HG02610 (cell line): ENCODE measurements at regions not wholly inside any gene's neighbourhood (a gene's known extent, or its start where the extent isn't known, plus 50 kb on each side); places are given as distances from the start of the nearest gene placed in this dataset.

ENCODE experiments used
- ATAC-seq: cut with Tn5 transposase; IDR thresholded peaks from one replicate; pipeline ENCODE4 v1.9.1; 2021; ENCODE audit warnings: mild to moderate bottlenecking, moderate library complexity; ENCODE audit not compliant: unreplicated experiment

- ATAC-seq = no peak
These were observed 210.7 kb upstream of the SALL3 start for GRCh38 chr18:78768656-78769501.

GRCh38 chr18:78769502-78770105 lies 210.0 kb upstream of the SALL3 start:
- ATAC-seq = no peak

- ATAC-seq = no peak
These were observed 209.3 kb upstream of the SALL3 start for GRCh38 chr18:78770139-78770822.

- ATAC-seq = no peak
These were observed 208.8 kb upstream of the SALL3 start for GRCh38 chr18:78770823-78771139.

GRCh38 chr18:78771496-78772359 lies 207.9 kb upstream of the SALL3 start:
- no peak for ATAC-seq

- no peak for ATAC-seq
These were observed 207.0 kb upstream of the SALL3 start for GRCh38 chr18:78772360-78773302.

DNA sequence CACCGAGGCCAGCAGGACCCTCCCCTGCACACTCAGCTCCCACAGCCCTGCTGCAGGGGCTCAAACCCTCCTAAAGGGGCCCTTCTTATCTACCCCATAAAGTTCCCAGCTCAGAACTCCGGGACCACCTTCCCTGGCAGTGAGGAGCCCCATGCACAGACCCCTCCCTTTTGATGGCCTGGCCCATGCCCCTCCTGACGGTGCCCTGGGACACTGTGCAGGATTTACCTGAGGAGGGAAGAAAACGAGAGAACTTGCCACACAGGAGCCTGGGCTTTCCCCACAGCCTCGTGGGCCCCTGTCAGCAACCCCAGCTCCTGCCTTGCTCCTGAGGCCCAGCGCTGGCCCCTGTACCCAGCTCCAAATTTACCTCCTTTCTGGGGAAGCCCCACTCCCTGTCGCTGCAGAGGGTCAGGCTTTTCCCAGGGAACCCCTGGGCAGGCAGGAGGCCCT lies 206.3 kb upstream of the SALL3 start:
- ATAC-seq = no peak

DNA sequence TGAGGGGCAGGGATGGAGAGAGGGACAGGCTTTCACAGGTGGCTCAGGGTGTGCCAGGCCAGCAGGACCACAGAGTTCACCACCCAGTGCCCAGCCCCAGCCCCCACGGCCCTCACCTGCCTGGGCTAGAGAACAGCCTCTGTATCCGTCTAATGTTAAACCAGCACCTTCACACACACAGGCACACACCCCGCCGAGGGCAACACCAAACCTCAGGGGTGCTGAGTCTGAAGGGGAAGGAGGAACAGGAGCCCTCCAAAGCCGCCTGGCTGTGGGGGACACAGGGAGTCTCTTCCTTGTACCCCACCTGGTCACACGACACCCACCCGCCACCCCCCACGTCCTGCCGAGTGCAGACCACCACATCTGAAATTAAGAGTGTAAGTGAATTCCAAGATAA lies 205.8 kb upstream of the SALL3 start:
- no peak for ATAC-seq

DNA sequence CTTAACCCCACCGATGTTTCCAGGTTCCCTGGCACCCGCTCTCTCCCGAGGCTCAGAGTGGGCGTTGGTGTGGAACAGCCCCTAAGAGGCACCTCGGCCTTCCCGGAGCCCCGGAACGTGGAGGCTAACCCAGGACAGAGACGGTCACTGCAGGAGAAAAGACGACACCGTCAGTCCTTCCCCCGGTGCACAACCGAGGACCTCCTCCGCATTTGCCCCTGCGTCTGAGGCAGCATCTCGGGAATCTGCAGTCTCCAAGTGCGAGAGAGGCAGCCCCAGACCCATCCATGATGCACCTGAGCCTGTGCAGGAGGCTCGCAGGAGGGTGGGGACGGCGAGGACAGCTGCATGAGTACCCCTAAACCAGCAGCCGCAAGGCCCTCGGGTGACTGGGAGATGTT lies 204.9 kb upstream of the SALL3 start:
- ATAC-seq = no peak

DNA sequence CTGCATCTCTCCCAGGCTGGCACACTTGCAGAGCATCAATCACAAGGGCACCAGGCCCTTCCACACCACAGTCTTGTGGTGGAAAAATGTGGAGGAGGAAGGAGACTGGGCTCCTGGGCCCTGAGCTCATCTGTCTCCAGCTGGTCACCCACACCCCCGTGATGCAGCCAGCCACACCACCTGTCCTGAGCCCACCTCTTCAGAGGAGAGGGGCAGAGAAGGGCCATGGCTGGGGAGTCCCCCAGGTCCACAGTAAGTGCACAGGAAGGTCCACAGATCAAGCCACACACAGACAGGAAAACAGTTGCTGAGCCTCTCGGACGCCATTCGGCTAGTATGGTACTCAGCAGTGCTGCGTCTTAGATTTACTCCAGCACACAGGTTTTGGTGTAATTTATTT lies 203.5 kb upstream of the SALL3 start:
- no peak for ATAC-seq

DNA sequence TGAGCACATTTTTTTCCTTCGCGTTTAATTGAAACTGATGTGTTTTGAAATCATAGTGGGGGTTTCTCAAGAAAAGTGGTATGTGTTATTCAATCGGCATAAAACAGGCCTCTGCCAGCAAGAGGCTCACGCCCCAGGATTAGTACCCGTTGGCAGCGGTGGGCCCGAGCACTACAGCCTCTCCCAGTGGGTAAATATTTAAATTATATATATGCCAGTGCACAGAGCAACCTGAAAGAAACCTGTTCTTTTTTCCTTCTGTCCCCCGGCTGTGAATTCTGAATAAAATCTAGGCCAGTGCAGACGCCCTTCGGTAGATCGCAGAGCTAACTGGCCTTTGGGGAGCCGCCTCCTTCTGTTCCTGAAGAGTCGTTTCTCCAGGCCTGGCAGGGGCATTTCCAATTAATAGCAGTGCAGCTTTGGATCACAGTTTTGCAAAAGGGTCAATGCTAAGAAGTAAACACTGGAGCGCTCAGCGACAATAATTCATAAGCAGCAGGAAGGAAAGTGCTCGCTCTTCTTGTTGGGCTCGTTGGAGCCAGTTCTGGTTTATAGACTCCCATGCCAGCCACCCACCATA lies 202.8 kb upstream of the SALL3 start:
- ATAC-seq = no peak

GRCh38 chr18:78777992-78778391 lies 201.6 kb upstream of the SALL3 start:
- no peak for ATAC-seq

GRCh38 chr18:78778651-78779050 lies 201.0 kb upstream of the SALL3 start:
- ATAC-seq = no peak

DNA sequence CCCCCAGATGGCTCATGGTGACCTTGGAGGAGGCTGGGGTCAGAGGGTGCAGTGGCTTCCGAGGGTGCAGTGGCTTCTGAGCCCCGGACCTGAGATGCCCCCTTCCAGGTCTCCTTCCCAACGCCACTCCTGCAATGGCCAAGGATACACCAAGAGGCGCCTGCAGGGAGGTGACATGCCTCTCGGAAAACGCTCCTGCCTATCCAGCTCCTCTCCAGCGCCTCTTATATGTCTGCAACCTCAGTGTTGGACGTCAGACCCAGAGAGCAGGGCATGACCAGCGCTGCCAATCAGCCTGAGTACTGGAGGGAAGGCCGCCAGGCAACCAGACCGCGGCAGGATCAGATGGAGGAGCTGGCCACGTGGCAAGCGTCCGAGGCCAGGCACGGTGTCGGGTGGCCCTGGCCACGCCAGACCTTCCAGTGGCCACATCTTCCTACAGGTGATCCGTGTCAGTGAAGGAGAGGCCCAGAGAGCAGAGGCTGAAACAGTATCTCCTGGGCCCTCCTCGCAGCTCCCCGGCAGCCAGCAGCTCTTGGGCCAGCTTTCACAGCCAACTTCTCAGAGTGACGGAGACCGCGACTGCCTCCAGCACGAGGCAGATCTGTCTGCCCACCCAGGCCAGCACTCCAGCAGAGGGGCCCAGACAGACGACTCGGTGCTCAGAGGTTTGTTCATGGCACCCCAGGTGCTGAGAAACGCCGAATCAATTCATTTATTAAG lies 199.5 kb upstream of the SALL3 start:
- no peak for ATAC-seq

DNA sequence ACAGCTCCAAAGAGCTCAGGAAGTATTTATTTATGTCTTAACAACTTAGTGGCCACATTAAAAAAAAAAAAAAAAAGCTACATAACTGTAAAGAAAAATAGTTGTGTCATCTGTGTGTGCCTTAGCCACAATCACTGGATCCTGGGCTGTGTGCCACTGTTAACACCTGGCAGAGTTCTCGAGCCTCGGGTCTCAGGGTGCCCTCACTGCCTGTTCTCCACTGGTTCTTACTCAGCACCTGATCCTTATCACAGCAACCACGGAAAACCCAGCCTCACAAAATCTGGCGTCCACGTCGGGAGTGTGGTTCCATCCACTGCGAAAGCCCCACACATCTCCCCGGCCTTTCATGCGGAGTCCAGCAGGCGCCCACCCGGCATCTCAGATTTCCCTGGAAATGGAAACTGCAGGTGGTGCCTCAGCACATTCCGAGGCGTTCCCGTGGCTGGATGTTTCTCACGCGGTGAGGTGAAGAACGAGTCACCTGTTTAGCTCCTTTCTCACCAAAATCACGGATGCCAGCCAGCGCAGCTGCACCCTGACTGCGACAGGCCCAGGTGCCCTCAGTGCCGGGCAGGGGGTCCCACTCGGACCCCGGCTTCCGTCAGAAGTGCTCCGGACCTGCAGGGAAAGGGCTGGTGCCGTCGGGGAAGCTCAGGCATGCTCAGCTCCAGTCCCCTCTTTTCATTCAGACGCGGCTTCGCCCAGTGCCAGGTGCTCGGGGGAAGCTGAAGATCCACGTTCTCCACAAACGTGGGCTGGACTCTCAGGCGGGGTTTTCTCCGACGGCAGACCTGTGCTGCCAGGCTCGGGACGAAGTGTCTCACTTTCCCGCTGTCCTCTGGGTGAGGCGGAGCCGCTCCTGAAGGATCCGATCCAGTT lies 198.7 kb upstream of the SALL3 start:
- ATAC-seq = no peak

DNA sequence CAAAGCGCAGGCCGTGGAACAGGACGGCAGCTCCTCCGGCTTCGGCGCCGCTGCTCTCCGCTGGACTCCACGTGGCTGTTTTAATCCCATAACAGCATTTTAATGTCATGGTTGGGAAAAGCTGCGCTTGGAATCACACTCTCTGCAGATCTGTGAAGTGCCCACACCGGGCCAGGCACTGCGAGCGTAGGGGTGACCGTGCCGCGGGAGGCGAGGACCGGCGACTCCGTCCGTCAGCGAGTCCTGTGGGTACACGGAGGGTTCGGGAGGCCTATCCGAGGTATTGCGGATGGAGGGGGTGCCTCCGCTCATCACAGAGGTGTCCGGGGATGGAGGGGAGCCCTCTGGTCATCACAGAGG lies 198.0 kb upstream of the SALL3 start:
- ATAC-seq = no peak

DNA sequence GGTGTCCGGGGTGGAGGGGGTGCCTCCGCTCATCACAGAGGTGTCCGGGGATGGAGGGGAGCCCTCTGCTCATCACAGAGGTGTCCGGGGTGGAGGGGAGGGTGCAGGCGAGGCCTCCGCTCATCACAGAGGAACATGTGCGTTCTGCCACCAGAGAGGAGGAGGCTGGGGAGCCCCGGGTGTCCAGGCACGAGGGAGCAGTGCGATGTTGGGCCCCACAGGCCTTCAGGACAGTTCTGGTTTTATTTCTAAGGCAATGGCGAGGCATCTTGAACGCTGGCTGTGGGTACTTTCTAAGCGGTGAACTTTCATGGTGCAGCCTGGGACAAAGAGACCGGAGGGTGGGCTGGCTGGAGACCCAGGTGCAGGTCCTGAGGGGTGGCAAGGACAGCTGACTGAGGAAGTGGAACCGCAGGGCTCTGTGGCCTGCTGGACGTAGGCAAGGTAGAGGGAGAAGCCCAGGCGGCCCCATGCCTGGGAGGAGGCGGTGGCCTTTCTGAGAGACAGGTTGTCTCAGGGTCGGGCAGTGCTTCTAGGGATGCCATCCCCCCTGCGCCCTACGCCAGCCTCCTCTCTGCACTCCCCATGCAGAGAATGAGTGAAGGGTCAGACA lies 196.6 kb upstream of the SALL3 start:
- ATAC-seq = no peak

DNA sequence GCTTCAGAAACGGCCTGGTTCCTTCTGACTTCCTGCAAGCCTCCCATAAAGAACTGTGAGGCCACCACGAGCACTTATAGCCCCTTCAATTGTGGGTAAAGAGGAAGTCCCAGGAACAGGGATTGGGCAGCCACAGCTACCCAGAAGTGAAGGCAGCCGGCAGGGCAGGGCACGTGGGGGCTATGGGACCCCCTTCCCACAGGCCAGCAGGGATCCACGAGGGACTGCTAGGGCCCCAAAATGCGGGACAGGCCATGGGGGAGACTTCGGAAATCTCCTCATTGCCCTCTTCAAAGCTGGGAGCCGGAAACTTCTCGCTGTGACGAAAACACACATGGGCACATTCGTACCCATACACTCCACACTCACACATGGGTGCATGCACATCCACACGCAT lies 196.1 kb upstream of the SALL3 start:
- ATAC-seq = no peak
